ENCODE measurements at regions not wholly inside any gene's neighbourhood (a gene's known extent, or its start where the extent isn't known, plus 50 kb on each side); places are given as distances from the start of the nearest gene placed in this dataset.

- dilution Hi-C loops (cut with MboI; ENCODE audit: extremely low pct_ligation_motif_present, low sequenced_read_pairs) = no loop called here
- H3K4me1 ChIP-seq (ENCODE audit: control insufficient read depth, extremely low read depth, insufficient read depth, low read length) = no peaks in the 10 kb centered on the region
- TF ChIP-seq EZH2 (IDR thresholded peaks at IDR 0.05; ENCODE audit: low read length) = no peak
- TF ChIP-seq, protein P1, sequence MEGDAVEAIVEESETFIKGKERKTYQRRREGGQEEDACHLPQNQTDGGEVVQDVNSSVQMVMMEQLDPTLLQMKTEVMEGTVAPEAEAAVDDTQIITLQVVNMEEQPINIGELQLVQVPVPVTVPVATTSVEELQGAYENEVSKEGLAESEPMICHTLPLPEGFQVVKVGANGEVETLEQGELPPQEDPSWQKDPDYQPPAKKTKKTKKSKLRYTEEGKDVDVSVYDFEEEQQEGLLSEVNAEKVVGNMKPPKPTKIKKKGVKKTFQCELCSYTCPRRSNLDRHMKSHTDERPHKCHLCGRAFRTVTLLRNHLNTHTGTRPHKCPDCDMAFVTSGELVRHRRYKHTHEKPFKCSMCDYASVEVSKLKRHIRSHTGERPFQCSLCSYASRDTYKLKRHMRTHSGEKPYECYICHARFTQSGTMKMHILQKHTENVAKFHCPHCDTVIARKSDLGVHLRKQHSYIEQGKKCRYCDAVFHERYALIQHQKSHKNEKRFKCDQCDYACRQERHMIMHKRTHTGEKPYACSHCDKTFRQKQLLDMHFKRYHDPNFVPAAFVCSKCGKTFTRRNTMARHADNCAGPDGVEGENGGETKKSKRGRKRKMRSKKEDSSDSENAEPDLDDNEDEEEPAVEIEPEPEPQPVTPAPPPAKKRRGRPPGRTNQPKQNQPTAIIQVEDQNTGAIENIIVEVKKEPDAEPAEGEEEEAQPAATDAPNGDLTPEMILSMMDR (optimal IDR thresholded peaks at IDR 0.05 in 1 of 3, IDR thresholded peaks at IDR 0.05 in 1 of 3, conservative IDR thresholded peaks at IDR 0.05 in 1 of 3; ENCODE audit: extremely low read depth in 1 of 3, insufficient read depth in 2 of 3, low read length in 3 of 3) = no peak
- H3K79me2 ChIP-seq (ENCODE audit: control insufficient read depth, insufficient read depth, low read length) = no peaks in the 10 kb centered on the region
- no peak overlapping the region for H3K9ac ChIP-seq (ENCODE audit: control insufficient read depth, extremely low read depth, insufficient read depth, low read length)
- no peaks in the 10 kb centered on the region for H4K20me1 ChIP-seq (ENCODE audit: control insufficient read depth, extremely low read depth, insufficient read depth, low read length)
- H3K27me3 ChIP-seq (ENCODE audit: control insufficient read depth, extremely low read depth, insufficient read depth, low read length) = no peaks in the 10 kb centered on the region
- FAIRE-seq (no peak), DNase-seq (ENCODE audit: low read depth, low spot score) (no peak)
- no peak overlapping the region for H3K4me2 ChIP-seq (ENCODE audit: control insufficient read depth, extremely low read depth, insufficient read depth, low read depth, low read length)
- no peaks in the 10 kb centered on the region for H3K9me3 ChIP-seq (ENCODE audit: control insufficient read depth, low read depth, low read length)
- no peak overlapping the region for H2AFZ ChIP-seq (ENCODE audit: control insufficient read depth, low read length)
- H3K4me3 ChIP-seq (ENCODE audit: control insufficient read depth in 2 of 3, extremely low read depth in 1 of 3, insufficient read depth in 2 of 3, low read depth in 1 of 3, low read length in 3 of 3) = no peak overlapping the region
- H3K36me3 ChIP-seq (ENCODE audit: control insufficient read depth in 2 of 2, extremely low read depth in 1 of 2, insufficient read depth in 2 of 2, low read length in 2 of 2) = no peaks in the 10 kb centered on the region
- H3K27ac ChIP-seq (ENCODE audit: control insufficient read depth, insufficient read depth, low read length) = no peak overlapping the region
- no peaks in the 10 kb centered on the region for H3K9me1 ChIP-seq (ENCODE audit: control insufficient read depth, extremely low read depth, insufficient read depth, low read length)
Observed at GRCh38 chr20:51187261-51187660, 164.4 kb upstream of the KCNG1 start.

DNA sequence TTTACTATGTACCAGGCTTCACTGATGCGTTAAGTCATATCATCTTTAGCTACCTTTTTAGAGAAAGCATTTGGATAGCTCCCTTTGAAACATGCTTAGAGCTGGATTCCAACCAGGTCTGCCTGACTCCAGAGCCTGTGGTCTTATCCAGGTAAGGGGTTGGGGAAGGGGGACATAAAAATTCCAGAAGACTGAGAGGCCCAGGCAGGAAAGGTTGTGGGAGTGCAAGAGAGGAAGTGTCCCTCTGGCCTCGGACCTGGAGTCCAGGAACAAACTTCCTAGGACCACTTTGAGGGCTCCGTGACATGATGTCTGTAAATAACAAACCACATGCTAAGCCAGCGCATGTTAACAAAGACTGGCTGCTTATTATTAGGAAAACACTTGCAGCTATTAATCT lies 163.0 kb upstream of the KCNG1 start:
- Histone ChIP-seq H3K27ac (ENCODE audit: control insufficient read depth, insufficient read depth, low read length) (no peak overlapping the region), H3K36me3 (ENCODE audit: control insufficient read depth in 2 of 2, extremely low read depth in 1 of 2, insufficient read depth in 2 of 2, low read length in 2 of 2) (no peaks in the 10 kb centered on the region), H2AFZ (ENCODE audit: control insufficient read depth, low read length) (no peak overlapping the region), H3K9me1 (ENCODE audit: control insufficient read depth, extremely low read depth, insufficient read depth, low read length) (no peaks in the 10 kb centered on the region), H3K9ac (ENCODE audit: control insufficient read depth, extremely low read depth, insufficient read depth, low read length) (no peak overlapping the region), H3K27me3 (ENCODE audit: control insufficient read depth, extremely low read depth, insufficient read depth, low read length) (no peaks in the 10 kb centered on the region), H3K4me1 (ENCODE audit: control insufficient read depth, extremely low read depth, insufficient read depth, low read length) (no peaks in the 10 kb centered on the region), H3K4me2 (ENCODE audit: control insufficient read depth, extremely low read depth, insufficient read depth, low read depth, low read length) (no peak overlapping the region), H3K9me3 (ENCODE audit: control insufficient read depth, low read depth, low read length) (no peaks in the 10 kb centered on the region), H3K79me2 (ENCODE audit: control insufficient read depth, insufficient read depth, low read length) (no peaks in the 10 kb centered on the region), H4K20me1 (ENCODE audit: control insufficient read depth, extremely low read depth, insufficient read depth, low read length) (no peaks in the 10 kb centered on the region), H3K4me3 (ENCODE audit: control insufficient read depth in 2 of 3, extremely low read depth in 1 of 3, insufficient read depth in 2 of 3, low read depth in 1 of 3, low read length in 3 of 3) (no peak overlapping the region)
- DNase-seq (ENCODE audit: low read depth, low spot score) (no peak), FAIRE-seq (no peak)
- dilution Hi-C loops (cut with MboI; ENCODE audit: extremely low pct_ligation_motif_present, low sequenced_read_pairs) = no loop called here
- no peak for TF ChIP-seq EZH2 (IDR thresholded peaks at IDR 0.05; ENCODE audit: low read length)
- TF ChIP-seq, protein P1 (optimal IDR thresholded peaks at IDR 0.05 in 1 of 3, IDR thresholded peaks at IDR 0.05 in 1 of 3, conservative IDR thresholded peaks at IDR 0.05 in 1 of 3; ENCODE audit: extremely low read depth in 1 of 3, insufficient read depth in 2 of 3, low read length in 3 of 3) = no peak
